GM21390 (cell line): ENCODE measurements at regions not wholly inside any gene's neighbourhood (a gene's known extent, or its start where the extent isn't known, plus 50 kb on each side); places are given as distances from the start of the nearest gene placed in this dataset.
"Not testable (repeated sequence)": the region's sequence is repeated elsewhere in the genome, so short reads cannot be mapped to it uniquely, and the experiment has no call there.

ENCODE experiments used
- ATAC-seq: cut with Tn5 transposase; IDR thresholded peaks from one replicate; pipeline ENCODE4 v1.9.1; 2021; ENCODE audit not compliant: unreplicated experiment

DNA sequence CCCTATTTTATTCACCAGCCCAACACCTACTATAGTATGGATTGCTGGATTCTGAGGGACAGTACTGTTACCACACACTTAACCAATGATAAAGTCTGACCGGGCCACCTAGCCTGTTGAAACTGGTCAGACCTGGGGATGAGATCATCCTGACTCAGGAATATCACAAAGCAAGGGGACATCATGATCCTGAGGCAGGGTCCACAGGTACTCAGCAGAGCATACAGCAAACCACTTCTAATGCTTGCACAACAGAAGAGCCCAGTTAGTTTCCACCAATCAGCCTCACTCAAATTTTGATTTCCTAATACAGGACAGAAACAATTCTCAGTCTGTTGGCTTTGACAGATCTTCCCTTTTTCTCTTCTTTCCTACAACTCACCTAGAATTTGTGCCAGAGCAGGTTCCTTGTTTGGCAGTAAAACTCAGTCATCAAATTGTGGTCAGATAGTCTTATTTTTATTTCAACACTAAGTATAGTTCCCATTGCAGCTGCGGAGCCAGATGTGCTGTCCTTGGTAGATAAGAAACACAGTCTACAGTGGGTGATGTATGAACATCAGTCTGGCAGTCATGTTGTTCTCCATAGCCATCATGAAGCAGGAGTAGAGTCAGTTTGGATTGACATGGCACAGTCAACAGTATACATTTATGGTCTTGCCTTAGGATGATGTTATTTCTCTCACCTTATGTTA, 90.1 kb upstream of the PRR23C start:
- ATAC-seq: no peak

DNA sequence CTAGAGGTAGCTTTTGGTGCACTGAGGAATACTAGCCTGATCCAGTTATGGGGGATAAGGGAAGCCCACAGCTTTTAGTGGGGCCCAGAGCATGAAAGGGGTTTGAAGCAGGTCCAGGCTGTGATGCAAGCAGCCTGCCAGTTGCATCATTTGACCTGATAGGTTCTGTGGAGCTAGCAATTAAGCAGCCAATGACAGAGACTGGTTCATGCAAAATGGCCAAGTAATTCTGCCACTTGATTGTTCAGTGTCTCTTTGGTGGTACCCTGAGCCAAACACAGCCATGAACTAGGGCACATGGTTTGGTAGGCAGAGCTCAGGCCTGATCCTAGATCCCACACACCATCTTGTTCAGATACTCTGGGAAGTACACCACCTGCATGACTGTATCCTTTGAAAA, 91.0 kb upstream of the PRR23C start:
- ATAC-seq: no peak

DNA sequence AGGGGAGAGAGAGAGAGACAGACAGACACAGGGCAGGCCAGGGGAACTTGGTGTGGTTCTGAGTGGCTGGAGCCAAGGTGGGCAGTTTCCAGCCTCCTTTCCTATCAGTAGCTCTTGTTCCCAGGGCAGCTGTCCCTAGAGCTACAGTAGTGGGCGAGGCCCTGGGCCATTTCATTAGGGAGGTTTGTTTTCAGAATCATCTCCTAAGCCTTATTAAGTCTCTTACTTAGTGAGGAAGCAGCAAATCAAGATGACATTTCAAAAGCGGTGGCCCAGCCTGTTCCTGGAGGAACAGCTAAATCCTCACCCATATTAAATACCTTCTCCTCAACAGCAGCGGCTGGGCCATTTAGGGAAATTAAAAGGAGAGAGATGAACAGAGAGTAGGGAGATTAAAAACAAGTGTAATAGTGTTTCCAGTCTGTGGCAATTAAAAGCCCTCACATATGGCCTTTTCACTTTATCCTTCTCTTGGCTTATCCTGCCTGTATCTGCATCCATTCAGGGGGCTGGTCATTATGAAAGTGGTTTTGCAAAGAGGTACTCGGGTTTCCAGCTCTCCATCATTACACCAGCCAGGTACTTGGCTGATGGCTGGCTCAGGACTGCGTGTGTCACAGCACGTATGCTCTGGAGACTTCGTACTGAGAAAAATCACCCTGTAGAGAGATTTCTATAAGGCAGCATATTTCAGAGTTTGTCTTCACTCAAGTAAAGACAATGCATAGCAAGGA, 91.9 kb upstream of the PRR23C start:
- ATAC-seq: no peak

DNA sequence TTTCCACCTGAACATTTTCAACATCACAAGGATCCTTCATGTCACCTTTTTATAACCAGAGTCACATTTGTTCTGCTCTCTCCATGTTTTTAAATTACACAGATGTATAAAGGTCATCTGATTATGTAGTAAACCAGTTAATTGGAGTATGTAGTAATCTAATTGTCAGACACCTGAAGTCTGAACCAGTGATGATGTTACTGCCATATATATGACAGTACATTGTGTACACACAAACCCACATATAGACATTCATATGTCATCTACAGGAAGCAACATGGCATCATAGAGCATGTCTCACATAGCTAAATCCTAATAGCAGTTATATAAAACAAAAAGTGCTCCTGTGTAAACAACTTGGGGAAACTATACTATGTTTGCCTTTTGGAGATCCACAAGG, 95.9 kb upstream of the PRR23C start:
- no peak for ATAC-seq

DNA sequence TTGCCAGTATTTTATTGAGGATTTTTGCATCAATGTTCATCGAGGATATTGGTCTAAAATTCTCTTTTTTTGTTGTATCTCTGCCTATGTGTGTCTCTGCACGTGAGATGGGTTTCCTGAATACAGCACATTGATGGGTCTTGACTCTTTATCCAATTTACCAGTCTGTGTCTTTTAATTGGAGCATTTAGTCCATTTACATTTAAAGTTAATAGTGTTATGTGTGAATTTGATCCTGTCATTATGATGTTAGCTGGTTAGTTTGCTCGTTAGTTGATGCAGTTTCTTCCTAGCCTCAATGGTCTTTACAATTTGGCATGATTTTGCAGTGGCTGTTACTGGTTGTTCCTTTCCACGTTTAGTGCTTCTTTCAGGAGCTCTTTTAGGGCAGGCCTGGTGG, 101.3 kb upstream of the PRR23C start:
- ATAC-seq: not testable (repeated sequence)

DNA sequence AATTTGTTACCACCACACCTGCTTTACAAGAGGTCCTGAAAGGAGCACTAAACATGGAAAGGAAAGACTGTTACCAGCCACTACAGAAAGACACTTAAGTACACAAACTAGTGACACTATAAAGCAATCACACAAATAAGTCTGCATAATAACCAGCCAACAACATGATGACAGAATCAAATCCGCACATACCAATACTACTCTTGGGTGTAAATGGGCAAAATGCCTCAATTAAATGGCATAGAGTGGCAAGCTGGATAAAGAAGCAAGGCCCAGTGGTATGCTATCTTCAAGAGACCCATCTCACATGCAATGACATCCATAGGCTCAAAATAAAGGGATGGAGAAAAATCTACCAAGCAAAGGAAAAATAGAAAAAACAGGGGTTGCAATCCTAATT, 106.8 kb upstream of the PRR23C start:
- ATAC-seq: no peak

DNA sequence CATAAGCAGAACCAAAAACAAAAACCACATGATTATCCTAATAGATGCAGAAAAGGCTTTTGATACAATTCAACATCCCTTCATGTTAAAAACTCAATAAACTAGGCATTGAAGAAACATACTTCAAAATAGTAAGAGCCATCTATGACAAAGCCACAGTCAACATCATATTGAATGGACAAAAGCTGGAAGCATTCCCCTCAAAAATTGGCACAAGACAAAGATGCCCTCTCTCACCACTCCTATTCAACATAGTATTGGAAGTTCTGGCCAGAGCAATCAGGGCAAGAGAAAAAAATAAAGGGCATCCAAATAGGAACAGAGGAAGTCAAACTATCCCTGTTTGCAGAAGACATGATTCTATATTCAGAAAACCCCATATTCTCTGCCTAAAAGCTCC, 108.7 kb upstream of the PRR23C start:
- not testable (repeated sequence) for ATAC-seq

DNA sequence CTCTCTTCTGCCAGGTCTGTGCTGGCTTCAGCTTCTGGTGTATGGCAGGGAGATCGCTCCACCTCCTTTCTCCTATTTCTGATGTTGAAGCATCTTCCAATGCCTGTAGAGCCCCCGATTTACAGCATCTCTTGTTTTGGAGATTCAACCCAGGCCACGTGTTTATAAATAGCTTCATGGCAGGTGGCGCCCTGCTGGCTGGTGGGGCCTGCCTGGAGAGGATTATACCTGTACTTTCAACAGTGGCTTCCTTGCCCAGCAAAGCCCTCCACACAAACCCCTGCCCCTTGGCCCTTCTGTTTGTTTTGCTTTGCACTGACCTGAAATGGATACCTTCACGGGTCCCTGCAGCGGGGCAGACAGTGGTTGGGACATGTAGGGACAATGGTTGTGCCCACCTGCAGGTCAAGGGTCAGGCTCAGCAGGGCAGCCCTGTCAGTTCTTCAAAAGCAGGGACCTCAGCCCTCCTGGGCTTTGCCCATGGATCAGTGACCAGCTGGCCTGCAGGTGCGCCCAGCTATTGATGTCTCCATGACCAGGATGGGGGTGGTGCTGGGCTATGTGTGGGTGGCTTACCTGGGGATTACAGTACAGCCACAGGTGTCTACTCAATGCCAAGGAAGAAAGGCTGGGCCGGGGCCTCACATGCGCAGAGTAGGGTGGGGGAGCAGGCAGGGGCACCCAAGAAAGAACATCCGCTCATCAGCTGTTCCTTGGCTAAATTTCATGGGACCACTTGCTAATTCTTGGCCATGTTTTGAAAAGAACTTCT, 112.7 kb upstream of the PRR23C start:
- ATAC-seq: no peak

DNA sequence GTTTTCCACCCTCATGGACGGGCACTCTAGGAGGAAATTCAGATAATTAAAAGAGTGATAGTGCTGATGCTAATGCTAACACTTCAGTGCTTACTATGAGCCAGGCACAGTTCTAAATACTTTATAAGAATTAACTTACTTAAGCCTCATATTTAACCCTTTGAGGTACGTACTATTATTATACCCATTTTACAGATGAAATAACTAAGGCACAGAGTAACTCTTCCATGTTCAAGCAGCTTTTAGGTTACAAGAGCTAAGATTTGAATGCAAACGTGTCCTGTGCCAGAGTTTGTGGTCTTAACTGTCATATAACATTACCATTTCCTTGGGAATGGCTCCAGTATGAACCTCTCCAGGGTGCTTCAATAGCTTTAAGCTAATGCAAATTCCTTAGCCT, 114.7 kb upstream of the PRR23C start:
- no peak for ATAC-seq

DNA sequence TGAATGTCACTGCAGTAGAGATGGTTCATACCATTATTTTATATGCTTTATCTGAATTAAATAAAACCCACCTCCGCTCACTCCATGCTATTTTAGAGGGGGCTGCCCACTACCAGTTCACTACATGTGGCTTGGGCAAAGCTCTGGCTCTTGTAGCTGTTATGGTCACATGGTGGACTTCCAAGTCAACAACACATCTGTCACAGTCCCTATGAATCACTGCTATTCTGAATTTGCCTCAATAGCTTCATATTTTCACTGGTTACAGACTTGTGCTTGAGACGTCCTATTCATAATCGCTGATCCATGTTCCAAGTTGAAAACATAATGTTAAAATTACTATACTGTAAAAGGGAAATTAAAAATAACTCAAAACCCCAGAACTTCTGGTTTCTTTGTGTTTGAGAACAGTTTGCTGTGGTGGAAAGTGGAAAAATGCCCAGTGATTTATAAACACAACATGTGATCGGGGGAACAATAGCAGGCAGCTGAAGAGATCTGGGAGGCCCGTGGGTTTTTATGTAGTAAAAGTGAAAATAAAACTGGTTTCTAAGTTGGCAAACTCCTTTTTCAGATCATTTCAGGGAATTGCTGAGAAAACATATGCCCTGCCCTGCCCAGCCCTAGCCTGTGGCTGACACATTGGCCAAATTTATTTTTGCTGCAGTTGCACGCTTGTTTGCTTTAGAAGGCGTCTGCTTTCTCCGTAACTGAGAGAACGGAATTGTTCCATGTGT, 128.8 kb upstream of the PRR23C start:
- no peak for ATAC-seq

DNA sequence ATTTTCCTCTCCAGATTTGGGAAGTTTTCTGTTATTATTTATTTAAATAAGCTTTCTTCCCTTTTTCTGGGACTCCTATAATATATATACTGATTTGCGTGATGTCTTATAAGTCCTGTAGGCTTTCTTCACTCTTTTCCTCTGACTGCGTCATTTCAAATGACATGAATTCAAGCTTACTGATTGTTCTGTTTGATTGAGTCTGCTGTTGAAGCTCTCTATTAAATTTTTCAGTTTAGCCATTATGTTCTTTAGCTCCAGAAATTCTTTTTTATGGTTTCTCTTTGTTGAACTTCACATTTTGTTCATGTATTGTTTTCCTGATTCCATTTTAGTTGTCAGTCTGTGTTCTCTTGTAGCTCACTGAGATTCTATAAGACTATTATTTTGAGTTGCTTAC, 135.8 kb upstream of the PRR23C start:
- no peak for ATAC-seq

DNA sequence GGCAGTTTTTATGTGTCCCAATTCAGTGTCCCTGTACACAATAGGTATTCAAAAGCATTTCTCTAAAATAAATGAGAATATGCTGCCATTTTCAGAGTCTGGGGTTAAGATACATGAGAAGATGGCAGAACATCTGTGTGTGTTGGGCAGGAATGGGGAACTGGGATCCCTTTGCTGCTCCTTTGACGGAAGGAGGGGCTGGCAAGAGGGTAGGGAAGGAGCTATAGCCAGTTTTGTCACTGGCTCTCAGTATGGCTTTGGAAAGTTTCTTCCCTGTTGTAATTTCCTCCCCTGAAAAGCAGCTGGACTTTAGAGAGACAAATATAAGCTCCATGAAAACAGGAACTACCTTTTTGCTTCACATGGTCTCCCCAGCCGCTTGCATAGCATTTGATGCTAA, 137.5 kb upstream of the PRR23C start:
- no peak for ATAC-seq

DNA sequence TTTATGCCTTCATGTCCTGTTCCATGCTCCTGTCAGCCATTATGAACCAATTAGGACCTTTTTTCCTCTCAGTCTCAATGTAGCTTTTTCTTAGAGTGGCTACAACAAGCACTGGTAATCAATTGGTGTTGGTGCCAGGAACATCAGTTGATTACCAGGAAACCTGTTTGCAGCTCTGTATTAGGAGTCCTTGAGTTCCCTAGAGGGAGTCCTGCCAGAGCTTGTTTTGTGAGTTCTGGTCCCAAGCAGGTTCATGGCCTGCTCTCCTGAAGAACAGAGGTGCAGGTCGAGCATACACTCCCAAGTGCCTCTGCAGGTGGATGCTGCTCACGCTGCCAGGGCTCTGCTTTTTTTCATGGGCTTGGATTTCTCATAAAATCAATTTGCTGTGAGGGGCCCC, 137.9 kb upstream of the PRR23C start:
- ATAC-seq: no peak

DNA sequence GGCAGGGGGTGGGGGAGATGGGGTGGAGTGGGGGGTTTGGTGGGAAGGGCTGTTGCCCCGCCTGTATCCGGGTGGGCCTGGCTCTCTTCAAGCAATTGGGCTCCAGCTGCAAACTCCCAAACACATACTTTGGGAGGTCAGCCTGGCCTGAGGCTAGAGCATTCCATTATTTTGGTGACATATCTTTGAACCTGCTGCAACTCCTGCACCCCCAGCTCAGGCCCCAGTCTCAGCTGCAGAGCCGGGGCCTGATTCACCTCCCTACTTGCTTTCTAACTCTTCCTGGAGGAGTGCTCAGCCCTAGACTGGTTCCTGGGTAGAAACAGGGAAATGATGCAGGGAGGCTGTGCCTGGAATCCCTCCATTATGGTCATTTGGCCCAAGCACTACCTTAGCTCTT, 140.8 kb upstream of the PRR23C start:
- ATAC-seq: no peak

DNA sequence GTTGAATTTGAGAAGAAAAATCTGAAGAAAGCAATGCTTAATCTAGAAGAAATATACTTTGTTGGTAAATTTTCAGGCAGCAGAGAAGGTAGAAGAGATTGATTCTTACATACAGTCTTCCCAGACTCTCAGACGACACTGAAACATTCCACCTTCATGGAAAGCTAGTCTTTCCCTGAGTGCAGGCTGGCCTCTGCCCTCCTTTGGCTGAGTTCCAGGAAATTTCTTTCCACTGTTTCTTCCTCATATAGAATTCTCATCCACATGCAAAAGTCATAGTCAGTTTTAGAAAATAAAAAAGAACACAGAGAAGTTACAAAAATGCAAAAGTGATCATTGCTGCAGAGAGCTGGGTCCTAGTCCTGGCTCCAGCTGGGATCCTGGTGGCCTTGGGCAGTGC, 142.5 kb upstream of the PRR23C start:
- ATAC-seq: no peak

DNA sequence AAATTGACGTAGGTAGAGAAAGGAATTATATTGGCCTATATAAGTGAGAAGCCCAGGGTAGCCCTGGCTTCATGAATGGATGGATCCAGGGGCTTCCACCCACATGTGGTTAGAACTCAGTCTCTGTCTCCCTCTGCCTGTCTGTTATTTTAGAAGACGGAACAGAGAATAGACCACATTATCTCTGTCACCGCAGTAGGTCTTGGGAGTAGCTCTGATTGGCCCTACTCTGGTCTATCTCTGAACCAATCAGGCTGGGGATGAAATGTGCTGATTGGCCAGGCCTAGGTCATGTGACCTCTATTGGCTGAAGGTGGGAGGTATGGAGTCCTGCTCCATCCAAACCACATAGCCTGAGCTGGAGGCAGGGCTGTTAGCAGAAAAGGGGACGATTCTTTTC, 143.0 kb upstream of the PRR23C start:
- no peak for ATAC-seq

DNA sequence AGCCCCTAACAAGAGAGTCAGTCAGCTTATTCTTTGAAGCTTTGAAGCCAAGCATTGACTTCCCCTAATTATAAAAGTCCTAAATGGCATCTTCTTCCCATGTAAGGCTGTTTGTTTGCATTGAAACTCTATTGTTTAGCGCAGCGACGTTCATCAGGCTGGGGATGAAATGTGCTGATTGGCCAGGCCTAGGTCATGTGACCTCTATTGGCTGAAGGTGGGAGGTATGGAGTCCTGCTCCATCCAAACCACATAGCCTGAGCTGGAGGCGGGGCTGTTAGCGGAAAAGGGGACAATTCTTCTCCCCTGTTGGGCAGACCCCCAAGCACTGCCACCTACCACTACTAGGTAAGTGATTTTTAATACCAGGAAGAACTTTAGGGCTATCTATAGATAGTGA, 145.3 kb upstream of the PRR23C start:
- no peak for ATAC-seq

DNA sequence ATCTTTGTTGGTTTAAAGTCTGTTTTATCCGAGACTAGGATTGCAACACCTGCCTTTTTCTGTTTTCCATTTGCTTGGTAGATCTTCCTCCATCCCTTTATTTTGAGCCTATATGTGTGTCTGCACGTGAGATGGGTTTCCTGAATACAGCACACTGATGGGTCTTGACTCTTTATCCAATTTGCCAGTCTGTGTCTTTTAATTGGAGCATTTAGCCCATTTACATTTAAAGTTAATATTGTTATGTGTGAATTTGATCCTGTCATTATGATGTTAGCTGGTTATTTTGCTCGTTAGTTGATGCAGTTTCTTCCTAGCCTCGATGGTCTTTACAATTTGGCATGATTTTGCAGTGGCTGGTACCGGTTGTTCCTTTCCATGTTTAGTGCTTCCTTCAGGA, 149.4 kb upstream of the MRPS22 start:
- not testable (repeated sequence) for ATAC-seq

DNA sequence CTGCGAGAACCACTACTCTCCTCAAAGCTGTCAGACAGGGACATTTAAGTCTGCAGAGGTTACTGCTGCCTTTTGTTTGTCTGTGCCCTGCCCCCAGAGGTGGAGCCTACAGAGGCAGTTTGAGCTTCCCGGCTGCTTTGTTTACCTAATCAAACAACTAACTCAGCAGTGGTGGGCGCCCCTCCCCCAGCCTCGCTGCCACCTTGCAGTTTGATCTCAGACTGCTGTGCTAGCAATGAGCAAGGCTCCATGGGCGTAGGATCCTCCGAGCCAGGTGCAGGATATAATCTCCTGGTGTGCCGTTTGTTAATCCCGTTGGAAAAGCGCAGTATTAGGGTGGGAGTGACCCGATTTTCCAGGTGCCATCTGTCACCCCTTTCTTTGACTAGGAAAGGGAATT, 147.7 kb upstream of the MRPS22 start:
- ATAC-seq: not testable (repeated sequence)

DNA sequence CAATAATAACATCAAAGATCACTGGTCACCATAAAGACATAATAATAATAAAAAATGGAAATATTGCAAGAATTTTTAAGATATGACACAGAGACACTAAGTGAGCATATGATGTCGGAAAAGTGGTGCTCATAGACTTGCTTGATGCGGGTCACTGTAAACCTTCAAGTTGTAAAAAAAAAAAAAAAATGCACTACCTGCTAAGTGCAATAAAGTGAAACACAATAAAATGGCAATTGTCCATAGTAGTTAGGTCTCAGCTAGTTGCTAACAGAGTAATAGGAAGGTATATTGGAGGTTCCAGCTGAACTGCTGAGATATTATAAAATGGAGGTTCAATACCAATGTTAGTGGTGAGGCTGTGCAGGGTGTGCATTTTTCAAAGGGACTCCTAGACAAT, 146.6 kb upstream of the MRPS22 start:
- ATAC-seq: no peak

DNA sequence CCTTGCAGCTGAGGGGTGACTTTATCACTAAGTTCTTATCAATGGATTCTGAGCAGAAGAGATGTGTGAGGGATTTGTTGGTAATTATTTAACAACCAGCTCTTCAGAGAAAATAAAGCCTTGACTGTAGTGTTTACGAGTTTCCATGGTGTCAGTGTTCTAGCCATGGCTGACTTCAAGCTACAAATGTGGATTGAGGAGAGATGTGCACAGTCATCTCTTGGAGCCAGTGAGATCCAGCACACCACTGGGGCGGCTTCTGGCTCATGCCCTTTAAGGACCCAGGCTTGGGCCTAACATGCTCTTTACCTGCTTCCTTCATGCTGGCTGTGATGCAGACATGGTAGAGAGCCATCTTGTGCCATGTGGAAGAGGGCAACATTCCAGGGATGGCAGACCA, 145.6 kb upstream of the MRPS22 start:
- ATAC-seq: no peak
